OCI-LY1 (cell line): ENCODE measurements at regions not wholly inside any gene's neighbourhood (a gene's known extent, or its start where the extent isn't known, plus 50 kb on each side); places are given as distances from the start of the nearest gene placed in this dataset.

Experiments used
- H2AFZ ChIP-seq: fragments of 200-600 bp; sonication (generic), shearing (Covaris generic); 2 replicates; pipeline ENCODE4 v1.6.0; 2014; ENCODE audit warnings: antibody characterized with exemption, mild to moderate bottlenecking, low read length
- H3F3A ChIP-seq: fragments of 200-600 bp; sonication (generic), shearing (Covaris generic); 2 replicates; pipeline ENCODE4 v1.6.0; 2014; ENCODE audit warnings: mild to moderate bottlenecking, antibody characterized with exemption, low read length, moderate library complexity; ENCODE audit not compliant: insufficient read depth
- H3K27ac ChIP-seq: fragments of 200-600 bp; sonication (generic); 2 replicates; pipeline ENCODE4 v1.5.1; 2014; ENCODE audit warnings: low read length, mixed run types, mild to moderate bottlenecking, low read depth; ENCODE audit not compliant: poor library complexity, severe bottlenecking
- H3K27me3 ChIP-seq: fragments of 200-600 bp; sonication (generic); 2 replicates; pipeline ENCODE4 v1.6.0; 2014; ENCODE audit warnings: antibody characterized with exemption, mild to moderate bottlenecking, low read length, moderate library complexity; ENCODE audit not compliant: insufficient read depth
- H3K36me3 ChIP-seq: fragments of 200-600 bp; sonication (generic); 2 replicates; pipeline ENCODE4 v1.6.1; 2014; ENCODE audit warnings: mild to moderate bottlenecking, antibody characterized with exemption, low read length, moderate library complexity, mixed read lengths; ENCODE audit not compliant: insufficient read depth
- H3K4me1 ChIP-seq: fragments of 200-600 bp; sonication (generic); 2 replicates; pipeline ENCODE4 v1.5.1; 2014; ENCODE audit warnings: mild to moderate bottlenecking, low read length, moderate library complexity; ENCODE audit not compliant: insufficient read depth, severe bottlenecking
- H3K4me2 ChIP-seq: fragments of 200-600 bp; sonication (generic), shearing (Covaris generic); 2 replicates; pipeline ENCODE4 v1.6.1; 2014; ENCODE audit warnings: low read length
- H3K4me3 ChIP-seq: fragments of 200-600 bp; sonication (generic); 2 replicates; pipeline ENCODE4 v1.5.1; 2014; ENCODE audit warnings: low read length, low read depth, mild to moderate bottlenecking, mixed read lengths; ENCODE audit not compliant: poor library complexity, severe bottlenecking
- H3K79me2 ChIP-seq: fragments of 200-600 bp; shearing (Covaris generic); 2 replicates; pipeline ENCODE4 v1.6.1; 2016; ENCODE audit warnings: mixed run types, low read length, mixed read lengths; ENCODE audit not compliant: insufficient read depth
- H3K9ac ChIP-seq: fragments of 200-600 bp; sonication (generic), shearing (Covaris generic); 2 replicates; pipeline ENCODE4 v1.6.1; 2014; ENCODE audit warnings: mild to moderate bottlenecking, low read length, mixed read lengths
- H3K9me2 ChIP-seq: fragments of 200-600 bp; sonication (generic), shearing (Covaris generic); 2 replicates; pipeline ENCODE4 v1.6.1; 2014; ENCODE audit warnings: low read depth, mild to moderate bottlenecking, low read length, mixed read lengths
- H3K9me3 ChIP-seq: fragments of 200-600 bp; shearing (Covaris generic); 2 replicates; pipeline ENCODE4 v1.6.1; 2014; ENCODE audit warnings: low read length, mixed read lengths
- H4K20me1 ChIP-seq: fragments of 200-600 bp; sonication (generic), shearing (Covaris generic); 2 replicates; pipeline ENCODE4 v1.6.0; 2016; ENCODE audit warnings: mild to moderate bottlenecking, low read length; ENCODE audit not compliant: insufficient read depth
- EZH2 ChIP-seq: fragments of 200-600 bp; sonication (generic), shearing (Covaris generic); IDR thresholded peaks from 2 replicates; pipeline ENCODE4 v1.8.0; 2017; ENCODE audit warnings: borderline replicate concordance, mixed run types, mild to moderate bottlenecking, antibody characterized with exemption, low read length, moderate library complexity, mixed read lengths
- TF ChIP-seq, protein P1 (sequence below): fragments of 200-600 bp; sonication (generic), shearing (Covaris generic); IDR thresholded peaks from 2 replicates; pipeline ENCODE4 v1.5.1; 2017; ENCODE audit warnings: mild to moderate bottlenecking, antibody characterized with exemption, low read length, moderate library complexity, mixed read lengths

DNA sequence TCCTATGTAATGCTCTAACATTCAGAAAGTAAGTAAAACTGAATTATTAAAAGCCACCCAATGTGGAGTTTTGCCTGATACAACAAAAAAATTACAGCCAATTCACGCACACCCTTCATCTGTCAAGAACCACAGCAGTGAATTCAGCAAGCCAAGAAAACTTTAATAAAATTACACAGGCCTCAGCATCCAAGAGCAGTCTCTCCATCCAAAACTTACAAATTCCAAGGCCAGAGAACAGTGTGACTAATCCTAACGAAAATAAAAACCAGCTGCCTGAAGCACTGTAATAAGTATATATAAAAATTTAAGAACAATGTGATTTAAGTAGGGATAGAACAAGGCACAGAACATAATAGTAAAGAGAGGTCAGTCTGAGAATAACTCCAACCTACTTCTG is 54.2 kb downstream of the SIX6 start:
- Histone ChIP-seq H3K79me2 (no peaks in the 10 kb centered on the region), H3K4me1 (peaks cover 60% of the 10 kb centered on the region), H3K9me2 (no peaks in the 10 kb centered on the region), H3K27ac (no peak overlapping the region), H3K27me3 (no peaks in the 10 kb centered on the region), H2AFZ (no peak overlapping the region), H3F3A (no peaks in the 10 kb centered on the region), H3K36me3 (no peaks in the 10 kb centered on the region), H3K9me3 (no peaks in the 10 kb centered on the region), H3K4me3 (no peak overlapping the region), H3K4me2 (no peak overlapping the region), H3K9ac (no peak overlapping the region), H4K20me1 (no peaks in the 10 kb centered on the region)
- no peak for TF ChIP-seq EZH2
- TF ChIP-seq, protein P1, sequence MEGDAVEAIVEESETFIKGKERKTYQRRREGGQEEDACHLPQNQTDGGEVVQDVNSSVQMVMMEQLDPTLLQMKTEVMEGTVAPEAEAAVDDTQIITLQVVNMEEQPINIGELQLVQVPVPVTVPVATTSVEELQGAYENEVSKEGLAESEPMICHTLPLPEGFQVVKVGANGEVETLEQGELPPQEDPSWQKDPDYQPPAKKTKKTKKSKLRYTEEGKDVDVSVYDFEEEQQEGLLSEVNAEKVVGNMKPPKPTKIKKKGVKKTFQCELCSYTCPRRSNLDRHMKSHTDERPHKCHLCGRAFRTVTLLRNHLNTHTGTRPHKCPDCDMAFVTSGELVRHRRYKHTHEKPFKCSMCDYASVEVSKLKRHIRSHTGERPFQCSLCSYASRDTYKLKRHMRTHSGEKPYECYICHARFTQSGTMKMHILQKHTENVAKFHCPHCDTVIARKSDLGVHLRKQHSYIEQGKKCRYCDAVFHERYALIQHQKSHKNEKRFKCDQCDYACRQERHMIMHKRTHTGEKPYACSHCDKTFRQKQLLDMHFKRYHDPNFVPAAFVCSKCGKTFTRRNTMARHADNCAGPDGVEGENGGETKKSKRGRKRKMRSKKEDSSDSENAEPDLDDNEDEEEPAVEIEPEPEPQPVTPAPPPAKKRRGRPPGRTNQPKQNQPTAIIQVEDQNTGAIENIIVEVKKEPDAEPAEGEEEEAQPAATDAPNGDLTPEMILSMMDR, result no peak

DNA sequence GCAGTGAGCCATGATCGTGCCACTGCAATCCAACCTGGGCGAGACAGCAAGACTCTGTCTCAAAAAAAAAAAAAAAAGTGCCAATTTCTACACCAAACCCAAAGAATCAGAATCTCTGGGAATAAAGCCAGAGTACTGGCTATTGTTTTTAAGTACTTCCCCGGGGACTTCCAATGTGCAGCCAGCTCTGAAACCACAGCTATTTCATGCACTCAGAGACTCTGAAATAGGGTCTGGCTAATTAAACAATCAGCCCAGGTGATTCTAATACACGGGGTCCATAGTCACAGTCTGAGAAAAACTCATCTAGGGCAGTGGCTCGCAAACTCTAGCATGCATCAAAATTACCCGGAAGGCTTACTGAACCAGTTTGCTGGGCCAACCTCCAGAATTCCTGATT is 56.3 kb downstream of the SIX6 start:
- Histone ChIP-seq H3K4me1 (peaks cover 39% of the 10 kb centered on the region), H3K4me2 (no peak overlapping the region), H3K27me3 (no peaks in the 10 kb centered on the region), H3F3A (no peaks in the 10 kb centered on the region), H3K9me2 (no peaks in the 10 kb centered on the region), H3K36me3 (no peaks in the 10 kb centered on the region), H3K79me2 (no peaks in the 10 kb centered on the region), H3K27ac (no peak overlapping the region), H3K4me3 (no peak overlapping the region), H3K9me3 (no peaks in the 10 kb centered on the region), H4K20me1 (no peaks in the 10 kb centered on the region), H2AFZ (no peak overlapping the region), H3K9ac (no peak overlapping the region)
- TF ChIP-seq EZH2, result no peak
- TF ChIP-seq, protein P1, result no peak

DNA sequence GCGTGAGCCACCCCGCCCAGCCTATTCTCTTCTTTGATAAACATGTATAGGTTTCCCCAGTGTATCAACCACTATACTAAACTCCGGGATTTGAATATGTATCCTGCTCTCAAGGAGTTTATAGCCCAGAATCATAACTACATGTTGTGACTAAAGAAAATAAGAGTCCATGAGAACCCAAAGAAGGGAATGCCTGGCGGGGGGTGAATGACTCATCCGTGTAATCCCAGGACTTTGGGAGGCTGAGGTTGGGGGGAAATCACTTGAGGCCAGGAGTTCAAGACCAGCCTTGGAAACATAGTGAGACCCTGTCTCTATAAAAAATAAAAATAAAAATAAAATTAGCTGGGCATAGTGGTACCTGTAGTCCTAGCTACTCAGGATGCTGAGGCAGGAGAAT is 57.2 kb downstream of the SIX6 start:
- Histone ChIP-seq H3K9me2 (no peaks in the 10 kb centered on the region), H4K20me1 (no peaks in the 10 kb centered on the region), H3K79me2 (no peaks in the 10 kb centered on the region), H3K4me2 (no peak overlapping the region), H3K9ac (no peak overlapping the region), H3K9me3 (no peaks in the 10 kb centered on the region), H3K4me1 (peaks cover 30% of the 10 kb centered on the region), H3F3A (no peaks in the 10 kb centered on the region), H3K36me3 (no peaks in the 10 kb centered on the region), H3K27me3 (no peaks in the 10 kb centered on the region), H3K4me3 (no peak overlapping the region), H3K27ac (no peak overlapping the region), H2AFZ (no peak overlapping the region)
- no peak for TF ChIP-seq EZH2
- TF ChIP-seq, protein P1, result no peak
